ENCODE measurements at regions not wholly inside any gene's neighbourhood (a gene's known extent, or its start where the extent isn't known, plus 50 kb on each side); places are given as distances from the start of the nearest gene placed in this dataset.

- no peak for TF ChIP-seq POLR2A (IDR thresholded peaks at IDR 0.05)
- TF ChIP-seq, protein P1, sequence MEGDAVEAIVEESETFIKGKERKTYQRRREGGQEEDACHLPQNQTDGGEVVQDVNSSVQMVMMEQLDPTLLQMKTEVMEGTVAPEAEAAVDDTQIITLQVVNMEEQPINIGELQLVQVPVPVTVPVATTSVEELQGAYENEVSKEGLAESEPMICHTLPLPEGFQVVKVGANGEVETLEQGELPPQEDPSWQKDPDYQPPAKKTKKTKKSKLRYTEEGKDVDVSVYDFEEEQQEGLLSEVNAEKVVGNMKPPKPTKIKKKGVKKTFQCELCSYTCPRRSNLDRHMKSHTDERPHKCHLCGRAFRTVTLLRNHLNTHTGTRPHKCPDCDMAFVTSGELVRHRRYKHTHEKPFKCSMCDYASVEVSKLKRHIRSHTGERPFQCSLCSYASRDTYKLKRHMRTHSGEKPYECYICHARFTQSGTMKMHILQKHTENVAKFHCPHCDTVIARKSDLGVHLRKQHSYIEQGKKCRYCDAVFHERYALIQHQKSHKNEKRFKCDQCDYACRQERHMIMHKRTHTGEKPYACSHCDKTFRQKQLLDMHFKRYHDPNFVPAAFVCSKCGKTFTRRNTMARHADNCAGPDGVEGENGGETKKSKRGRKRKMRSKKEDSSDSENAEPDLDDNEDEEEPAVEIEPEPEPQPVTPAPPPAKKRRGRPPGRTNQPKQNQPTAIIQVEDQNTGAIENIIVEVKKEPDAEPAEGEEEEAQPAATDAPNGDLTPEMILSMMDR (IDR thresholded peaks at IDR 0.05) = no peak
Observed at GRCh38 chr5:77893225-77893860, 117.2 kb upstream of the TBCA start.

Data from Peyer's patch (tissue), 4 donors.